ENCODE measurements at regions not wholly inside any gene's neighbourhood (a gene's known extent, or its start where the extent isn't known, plus 50 kb on each side); places are given as distances from the start of the nearest gene placed in this dataset.

DNA sequence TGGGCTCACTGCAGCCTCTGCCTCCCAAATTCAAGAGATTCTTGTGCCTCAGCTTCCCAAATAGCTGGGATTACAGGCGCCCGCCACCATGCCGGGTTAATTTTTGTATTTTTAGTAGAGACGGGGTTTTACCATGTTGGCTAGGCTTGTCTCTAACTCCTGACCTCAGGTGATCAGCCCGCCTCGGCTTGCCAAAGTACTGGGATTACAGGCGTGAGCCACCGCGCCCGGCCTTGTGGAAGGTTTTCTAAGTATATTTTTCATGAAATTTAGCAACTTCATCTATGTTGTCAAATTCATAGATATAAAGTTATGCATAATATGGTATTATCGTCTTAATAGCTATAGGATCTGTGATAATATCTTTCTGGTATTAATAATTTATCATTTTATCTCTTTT lies 275.6 kb upstream of the GRM7 start:
- Histone ChIP-seq H3K9me3 (ENCODE audit: control insufficient read depth, insufficient read depth, low read length) (peaks cover 4% of the 10 kb centered on the region), H3K4me3 (ENCODE audit: low read length) (no peak overlapping the region), H3K27me3 (ENCODE audit: control insufficient read depth, insufficient read depth, low read length) (no peaks in the 10 kb centered on the region), H3K4me1 (ENCODE audit: control insufficient read depth, insufficient read depth, low read length) (no peaks in the 10 kb centered on the region), H3K27ac (ENCODE audit: low read length) (no peak overlapping the region), H3K36me3 (ENCODE audit: control insufficient read depth, insufficient read depth, low read length) (no peaks in the 10 kb centered on the region)
- Mint-ChIP-seq H3K4me1 (no peaks in the 10 kb centered on the region), H3K9me3 (peaks cover 18 to 38% of the 10 kb centered on the region in 2 donors), H3K36me3 (peaks cover 7% of the 10 kb centered on the region), H3K4me3 (no peak overlapping the region), H3K27ac (no peak overlapping the region), H3K27me3 (ENCODE audit: low read depth in 2 of 2) (no peaks in the 10 kb centered on the region)
- ATAC-seq (no peak), DNase-seq (no peak)
- WGBS (ENCODE audit: insufficient coverage), result 86% methylated on average over 6 of the region's 11 CpGs
- intact Hi-C loops (cut with micrococcal nuclease), result no loop called here
- TF ChIP-seq, protein P1, sequence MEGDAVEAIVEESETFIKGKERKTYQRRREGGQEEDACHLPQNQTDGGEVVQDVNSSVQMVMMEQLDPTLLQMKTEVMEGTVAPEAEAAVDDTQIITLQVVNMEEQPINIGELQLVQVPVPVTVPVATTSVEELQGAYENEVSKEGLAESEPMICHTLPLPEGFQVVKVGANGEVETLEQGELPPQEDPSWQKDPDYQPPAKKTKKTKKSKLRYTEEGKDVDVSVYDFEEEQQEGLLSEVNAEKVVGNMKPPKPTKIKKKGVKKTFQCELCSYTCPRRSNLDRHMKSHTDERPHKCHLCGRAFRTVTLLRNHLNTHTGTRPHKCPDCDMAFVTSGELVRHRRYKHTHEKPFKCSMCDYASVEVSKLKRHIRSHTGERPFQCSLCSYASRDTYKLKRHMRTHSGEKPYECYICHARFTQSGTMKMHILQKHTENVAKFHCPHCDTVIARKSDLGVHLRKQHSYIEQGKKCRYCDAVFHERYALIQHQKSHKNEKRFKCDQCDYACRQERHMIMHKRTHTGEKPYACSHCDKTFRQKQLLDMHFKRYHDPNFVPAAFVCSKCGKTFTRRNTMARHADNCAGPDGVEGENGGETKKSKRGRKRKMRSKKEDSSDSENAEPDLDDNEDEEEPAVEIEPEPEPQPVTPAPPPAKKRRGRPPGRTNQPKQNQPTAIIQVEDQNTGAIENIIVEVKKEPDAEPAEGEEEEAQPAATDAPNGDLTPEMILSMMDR (IDR thresholded peaks at IDR 0.05), result no peak

DNA sequence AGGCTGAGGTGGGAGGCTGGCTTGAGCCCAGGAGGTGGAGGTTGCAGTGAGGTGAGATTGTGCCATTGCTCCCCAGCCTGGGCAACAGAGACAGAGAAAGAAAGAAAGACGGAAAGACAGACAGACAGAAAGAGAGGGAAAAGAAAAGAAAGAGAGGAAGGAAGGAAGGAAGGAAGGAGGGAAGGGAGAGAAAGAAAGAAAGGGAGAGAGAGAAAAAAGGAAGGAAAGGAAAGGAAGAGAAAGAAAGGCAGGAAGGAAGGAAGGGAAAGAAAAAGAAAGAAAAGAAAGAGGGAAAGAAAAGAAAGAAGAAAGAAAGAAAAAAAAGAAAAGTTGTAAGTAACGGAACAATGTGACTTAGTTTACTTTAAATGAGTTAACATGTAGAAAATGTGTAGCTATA lies 260.7 kb upstream of the GRM7 start:
- Mint-ChIP-seq H3K27ac (no peak overlapping the region), H3K4me3 (no peak overlapping the region), H3K9me3 (peaks cover 29 to 41% of the 10 kb centered on the region in 2 donors), H3K27me3 (ENCODE audit: low read depth in 2 of 2) (no peaks in the 10 kb centered on the region), H3K36me3 (peaks cover 5% of the 10 kb centered on the region), H3K4me1 (no peaks in the 10 kb centered on the region)
- no peak for ATAC-seq
- no peak for DNase-seq
- Histone ChIP-seq H3K9me3 (ENCODE audit: control insufficient read depth, insufficient read depth, low read length) (no peaks in the 10 kb centered on the region), H3K4me3 (ENCODE audit: low read length) (no peak overlapping the region), H3K27ac (ENCODE audit: low read length) (no peak overlapping the region), H3K36me3 (ENCODE audit: control insufficient read depth, insufficient read depth, low read length) (no peaks in the 10 kb centered on the region), H3K27me3 (ENCODE audit: control insufficient read depth, insufficient read depth, low read length) (no peaks in the 10 kb centered on the region), H3K4me1 (ENCODE audit: control insufficient read depth, insufficient read depth, low read length) (no peaks in the 10 kb centered on the region)
- TF ChIP-seq, protein P1 (IDR thresholded peaks at IDR 0.05), result no peak
- intact Hi-C loops (cut with micrococcal nuclease), result no loop called here
- 83% methylated on average over 2 of the region's 2 CpGs for WGBS (ENCODE audit: insufficient coverage)

DNA sequence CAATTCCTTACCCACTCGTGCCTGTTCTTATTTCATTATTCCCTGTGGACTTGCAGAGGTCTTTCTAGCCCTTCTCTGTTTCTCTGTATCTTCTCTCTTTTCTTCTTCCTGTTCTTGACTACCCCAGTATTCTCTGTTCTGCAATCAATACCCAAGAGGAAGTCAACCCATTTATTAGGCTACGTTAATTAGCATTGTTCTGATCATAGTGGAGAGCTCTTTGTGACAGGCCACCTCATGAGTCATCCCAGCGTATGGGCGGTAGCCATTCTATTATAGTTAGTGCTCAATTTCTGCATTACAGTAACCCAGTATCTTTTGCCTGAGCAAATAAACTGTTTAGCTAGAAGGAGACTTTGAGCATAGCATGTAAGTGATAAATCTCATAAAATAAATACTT lies 259.5 kb upstream of the GRM7 start:
- intact Hi-C loops (cut with micrococcal nuclease), result no loop called here
- H3K9me3 Mint-ChIP-seq, result peaks cover 21 to 43% of the 10 kb centered on the region in 2 donors

DNA sequence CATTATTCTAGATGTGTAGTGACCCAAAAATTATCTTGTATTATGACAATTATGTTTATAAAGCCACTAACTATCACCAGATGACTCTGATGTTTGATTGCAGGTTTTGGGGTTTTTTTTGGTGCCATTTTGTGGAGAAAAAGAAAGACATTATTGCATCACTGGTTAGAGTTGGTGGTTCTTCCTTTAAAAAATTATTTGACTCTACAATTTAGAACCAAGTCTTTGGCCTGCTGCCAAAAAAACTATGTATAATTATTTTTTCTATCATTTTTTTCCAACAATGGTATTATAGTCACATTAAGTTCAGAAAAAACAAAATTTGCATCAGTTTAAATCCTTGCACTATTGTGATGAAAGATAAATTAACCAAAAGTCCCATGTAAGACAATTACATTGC lies 258.6 kb upstream of the GRM7 start:
- Mint-ChIP-seq H3K9me3 (peaks cover 17 to 37% of the 10 kb centered on the region in 2 donors), H3K4me3 (no peak overlapping the region)

More for the DNA sequence above, 259.5 kb upstream of the GRM7 start:
- Mint-ChIP-seq H3K27ac (no peak overlapping the region), H3K4me3 (no peak overlapping the region), H3K4me1 (no peaks in the 10 kb centered on the region), H3K36me3 (no peaks in the 10 kb centered on the region), H3K27me3 (ENCODE audit: low read depth in 2 of 2) (no peaks in the 10 kb centered on the region)
- 80% methylated on average over 4 of the region's 4 CpGs for WGBS (ENCODE audit: insufficient coverage)
- no peaks in the 10 kb centered on the region for H3K9me3 ChIP-seq (ENCODE audit: control insufficient read depth, insufficient read depth, low read length)
- no peak for DNase-seq
- H3K4me3 ChIP-seq (ENCODE audit: low read length), result no peak overlapping the region
- H3K4me1 ChIP-seq (ENCODE audit: control insufficient read depth, insufficient read depth, low read length), result no peaks in the 10 kb centered on the region
- H3K27me3 ChIP-seq (ENCODE audit: control insufficient read depth, insufficient read depth, low read length), result no peaks in the 10 kb centered on the region
- no peak for ATAC-seq
- no peaks in the 10 kb centered on the region for H3K36me3 ChIP-seq (ENCODE audit: control insufficient read depth, insufficient read depth, low read length)
- TF ChIP-seq, protein P1 (IDR thresholded peaks at IDR 0.05), result no peak
- no peak overlapping the region for H3K27ac ChIP-seq (ENCODE audit: low read length)

More for the DNA sequence above, 258.6 kb upstream of the GRM7 start:
- Mint-ChIP-seq H3K27me3 (ENCODE audit: low read depth in 2 of 2) (no peaks in the 10 kb centered on the region), H3K4me1 (no peaks in the 10 kb centered on the region), H3K27ac (no peak overlapping the region), H3K36me3 (no peaks in the 10 kb centered on the region)
- intact Hi-C loops (cut with micrococcal nuclease), result no loop called here
- H3K27ac ChIP-seq (ENCODE audit: low read length), result no peak overlapping the region
- H3K4me1 ChIP-seq (ENCODE audit: control insufficient read depth, insufficient read depth, low read length), result no peaks in the 10 kb centered on the region
- ATAC-seq, result no peak
- H3K4me3 ChIP-seq (ENCODE audit: low read length), result no peak overlapping the region
- no peaks in the 10 kb centered on the region for H3K9me3 ChIP-seq (ENCODE audit: control insufficient read depth, insufficient read depth, low read length)
- H3K36me3 ChIP-seq (ENCODE audit: control insufficient read depth, insufficient read depth, low read length), result no peaks in the 10 kb centered on the region
- no peaks in the 10 kb centered on the region for H3K27me3 ChIP-seq (ENCODE audit: control insufficient read depth, insufficient read depth, low read length)
- DNase-seq, result no peak
- TF ChIP-seq, protein P1 (IDR thresholded peaks at IDR 0.05), result no peak

All from natural killer cell (primary cell).